Astrocyte (in vitro differentiated cells and primary cell): ENCODE measurements at regions not wholly inside any gene's neighbourhood (a gene's known extent, or its start where the extent isn't known, plus 50 kb on each side); places are given as distances from the start of the nearest gene placed in this dataset.
A peak's percentile ranks its signal among the peaks of the same experiment; 100 is the strongest.

ENCODE experiments used
- DNase-seq: peaks from one replicate; pipeline ENCODE4 v3.0.0-alpha.2; 2010; ENCODE audit warnings: low read depth
- FAIRE-seq: peaks from 2 replicates; lab custom pipeline; 2011; peaks lifted over from hg19 to GRCh38; lab: Jason Lieb, UNC
- H2AFZ ChIP-seq: 2 replicates; pipeline ENCODE4 v1.6.0; 2012; ENCODE audit warnings: low read depth, low read length, inconsistent platforms
- H3K27ac ChIP-seq: 2 replicates; pipeline ENCODE4 v1.5.1; 2011; ENCODE audit warnings: low read depth, low read length, inconsistent platforms
- H3K27me3 ChIP-seq: 2 replicates; pipeline ENCODE4 v1.6.0; 2011; ENCODE audit warnings: low read length, inconsistent platforms; ENCODE audit not compliant: insufficient read depth
- H3K36me3 ChIP-seq: 2 replicates; pipeline ENCODE4 v1.5.1; 2011; ENCODE audit warnings: low read length, inconsistent platforms; ENCODE audit not compliant: insufficient read depth
- H3K4me1 ChIP-seq: 2 replicates; pipeline ENCODE4 v1.5.1; 2011; ENCODE audit warnings: low read length, inconsistent platforms; ENCODE audit not compliant: insufficient read depth
- H3K4me2 ChIP-seq: 2 replicates; pipeline ENCODE4 v1.6.0; 2012; ENCODE audit warnings: low read length, inconsistent platforms
- H3K4me3 ChIP-seq: 2 replicates; pipeline ENCODE4 v1.5.1; 2011; ENCODE audit warnings: low read depth, mild to moderate bottlenecking, low read length, inconsistent platforms; ENCODE audit not compliant: insufficient read depth
- H3K79me2 ChIP-seq: 2 replicates; pipeline ENCODE4 v1.6.0; 2012; ENCODE audit warnings: mild to moderate bottlenecking, low read length, inconsistent platforms; ENCODE audit not compliant: insufficient read depth
- H3K9ac ChIP-seq: 2 replicates; pipeline ENCODE4 v1.6.0; 2012; ENCODE audit warnings: mild to moderate bottlenecking, low read length, inconsistent platforms
- H3K9me3 ChIP-seq: 2 replicates; pipeline ENCODE4 v1.5.1; 2012; ENCODE audit warnings: low read depth, mild to moderate bottlenecking, low read length, inconsistent platforms; ENCODE audit not compliant: insufficient read depth
- H4K20me1 ChIP-seq: 2 replicates; pipeline ENCODE4 v1.6.0; 2012; ENCODE audit warnings: low read length, inconsistent platforms; ENCODE audit not compliant: insufficient read depth
- H3K27ac Mint-ChIP-seq: one replicate; pipeline ENCODE4 v1.8.0; 2021; ENCODE audit warnings: mild to moderate bottlenecking, mixed read lengths; ENCODE audit not compliant: unreplicated experiment
- H3K27me3 Mint-ChIP-seq: one replicate; pipeline ENCODE4 v1.8.0; 2021; ENCODE audit warnings: low read depth, mixed read lengths; ENCODE audit not compliant: unreplicated experiment
- H3K36me3 Mint-ChIP-seq: one replicate; pipeline ENCODE4 v1.8.0; 2021; ENCODE audit warnings: low read depth, mixed read lengths; ENCODE audit not compliant: unreplicated experiment
- H3K4me1 Mint-ChIP-seq: one replicate; pipeline ENCODE4 v1.8.0; 2021; ENCODE audit warnings: low read depth, mixed read lengths; ENCODE audit not compliant: unreplicated experiment
- H3K4me3 Mint-ChIP-seq: one replicate; pipeline ENCODE4 v1.8.0; 2021; ENCODE audit warnings: mild to moderate bottlenecking, moderate library complexity, mixed read lengths; ENCODE audit not compliant: unreplicated experiment
- H3K9me3 Mint-ChIP-seq: one replicate; pipeline ENCODE4 v1.8.0; 2021; ENCODE audit warnings: mild to moderate bottlenecking, mixed read lengths; ENCODE audit not compliant: unreplicated experiment
- CTCF ChIP-seq: IDR thresholded peaks from 2 replicates; pipeline ENCODE4 v1.5.1; 2011; ENCODE audit warnings: low read depth, mild to moderate bottlenecking, inconsistent platforms, low read length, moderate library complexity; ENCODE audit not compliant: insufficient read depth
- EZH2 ChIP-seq: IDR thresholded peaks from 2 replicates; pipeline ENCODE4 v1.6.1; 2012; ENCODE audit warnings: mild to moderate bottlenecking, low read length, inconsistent platforms; ENCODE audit not compliant: insufficient read depth

DNA sequence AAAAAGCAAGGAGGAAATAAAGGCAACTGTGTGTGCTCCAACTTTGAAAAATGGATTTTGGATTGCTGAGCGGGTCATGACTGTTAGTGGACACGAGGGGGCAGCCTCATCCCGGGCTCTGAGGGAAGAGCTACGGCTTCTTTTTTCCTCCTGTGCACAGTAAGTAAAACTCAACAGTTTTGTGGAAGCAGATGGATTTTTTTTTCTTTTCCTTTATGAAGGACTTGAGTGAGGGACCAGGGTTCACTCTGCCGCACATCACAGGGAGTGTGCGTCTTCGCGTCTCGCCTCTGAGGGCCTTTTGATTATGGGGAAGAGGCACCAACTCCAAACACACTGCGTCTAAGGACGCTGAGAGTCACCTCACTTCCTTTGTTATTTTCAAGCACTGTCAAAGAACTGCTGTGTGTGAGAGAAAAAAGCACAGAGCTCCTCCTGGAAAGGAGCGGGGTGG lies 80.3 kb upstream of the GOT2 start:
- DNase-seq (peak; percentile 20), FAIRE-seq (no peak)
- Histone ChIP-seq H4K20me1 (no peaks in the 10 kb centered on the region), H3K27ac (no peak overlapping the region), H3K4me1 (peaks cover 3% of the 10 kb centered on the region), H2AFZ (peak overlapping the region; percentile 91), H3K79me2 (no peaks in the 10 kb centered on the region), H3K27me3 (no peaks in the 10 kb centered on the region), H3K36me3 (no peaks in the 10 kb centered on the region), H3K9ac (peak overlapping the region; percentile 69), H3K4me2 (peak overlapping the region; percentile 86), H3K9me3 (no peaks in the 10 kb centered on the region), H3K4me3 (peak overlapping the region; percentile 57)
- H3K4me1 Mint-ChIP-seq: no peaks in the 10 kb centered on the region
- H3K27me3 Mint-ChIP-seq: no peaks in the 10 kb centered on the region
- H3K9me3 Mint-ChIP-seq: no peaks in the 10 kb centered on the region
- peak overlapping the region; percentile 80 for H3K4me3 Mint-ChIP-seq
- H3K27ac Mint-ChIP-seq: peak overlapping the region; percentile 73
- TF ChIP-seq EZH2 (no peak), CTCF (peak; percentile 95)
- no peaks in the 10 kb centered on the region for H3K36me3 Mint-ChIP-seq

GRCh38 chr16:58809213-58809612 lies 75.1 kb upstream of the GOT2 start:
- no peak overlapping the region for H3K27ac Mint-ChIP-seq

More at GRCh38 chr16:58809213-58809612, 75.1 kb upstream of the GOT2 start:
- no peaks in the 10 kb centered on the region for H3K27me3 Mint-ChIP-seq
- no peak overlapping the region for H3K4me3 Mint-ChIP-seq
- no peak overlapping the region for H3K27ac ChIP-seq
- no peaks in the 10 kb centered on the region for H3K9me3 ChIP-seq
- H2AFZ ChIP-seq: no peak overlapping the region
- H3K4me2 ChIP-seq: no peak overlapping the region
- no peak overlapping the region for H3K9ac ChIP-seq
- no peak overlapping the region for H3K4me3 ChIP-seq
- TF ChIP-seq CTCF (no peak), EZH2 (no peak)
- no peaks in the 10 kb centered on the region for H4K20me1 ChIP-seq
- no peaks in the 10 kb centered on the region for H3K27me3 ChIP-seq
- DNase-seq (no peak), FAIRE-seq (no peak)
- H3K4me1 ChIP-seq: no peaks in the 10 kb centered on the region
- H3K4me1 Mint-ChIP-seq: no peaks in the 10 kb centered on the region
- H3K36me3 ChIP-seq: no peaks in the 10 kb centered on the region
- peaks cover 2% of the 10 kb centered on the region for H3K9me3 Mint-ChIP-seq
- H3K79me2 ChIP-seq: no peaks in the 10 kb centered on the region
- no peaks in the 10 kb centered on the region for H3K36me3 Mint-ChIP-seq
